Stimulated activated memory B cell treated with anti-CD40 and anti-IgM and Interleukin-4, amounts not matched to agents 10 μg/mL and 1 μg/mL and 100 μg/mL, for 72 hours (primary cell): ENCODE measurements at regions not wholly inside any gene's neighbourhood (a gene's known extent, or its start where the extent isn't known, plus 50 kb on each side); places are given as distances from the start of the nearest gene placed in this dataset.
A peak's percentile ranks its signal among the peaks of the same experiment; 100 is the strongest.

Experiments
- ATAC-seq: fragments of 150-1000 bp; cut with Tn5 transposase; 2 replicates; pipeline ENCODE4 v1.10.0; 2021
- H3K27ac Mint-ChIP-seq: one replicate; pipeline ENCODE4 v1.8.0; 2022; ENCODE audit warnings: mild to moderate bottlenecking, mixed read lengths
- H3K27me3 Mint-ChIP-seq: one replicate; pipeline ENCODE4 v1.8.0; 2022; ENCODE audit warnings: mixed read lengths
- H3K36me3 Mint-ChIP-seq: one replicate; pipeline ENCODE4 v1.8.0; 2022; ENCODE audit warnings: mixed read lengths
- H3K4me1 Mint-ChIP-seq: one replicate; pipeline ENCODE4 v1.8.0; 2022; ENCODE audit warnings: mixed read lengths
- H3K4me3 Mint-ChIP-seq: one replicate; pipeline ENCODE4 v1.8.0; 2022; ENCODE audit warnings: mild to moderate bottlenecking, moderate library complexity, mixed read lengths
- H3K9me3 Mint-ChIP-seq: one replicate; pipeline ENCODE4 v1.8.0; 2022; ENCODE audit warnings: mixed read lengths

GRCh38 chr6:14031516-14031915 lies 86.1 kb upstream of the CD83 start:
- Mint-ChIP-seq H3K9me3 (no peaks in the 10 kb centered on the region), H3K4me3 (no peak overlapping the region), H3K4me1 (peaks cover 10% of the 10 kb centered on the region), H3K36me3 (no peaks in the 10 kb centered on the region), H3K27me3 (peaks cover 55% of the 10 kb centered on the region), H3K27ac (no peak overlapping the region)
- no peak for ATAC-seq

- H3K36me3 Mint-ChIP-seq, result no peaks in the 10 kb centered on the region
- ATAC-seq, result no peak
- H3K27ac Mint-ChIP-seq, result no peak overlapping the region
- H3K9me3 Mint-ChIP-seq, result no peaks in the 10 kb centered on the region
- peaks cover 14% of the 10 kb centered on the region for H3K4me1 Mint-ChIP-seq
- H3K4me3 Mint-ChIP-seq, result no peak overlapping the region
- H3K27me3 Mint-ChIP-seq, result peaks cover 44% of the 10 kb centered on the region
Observed at GRCh38 chr6:14035071-14035847, 82.3 kb upstream of the CD83 start.

DNA sequence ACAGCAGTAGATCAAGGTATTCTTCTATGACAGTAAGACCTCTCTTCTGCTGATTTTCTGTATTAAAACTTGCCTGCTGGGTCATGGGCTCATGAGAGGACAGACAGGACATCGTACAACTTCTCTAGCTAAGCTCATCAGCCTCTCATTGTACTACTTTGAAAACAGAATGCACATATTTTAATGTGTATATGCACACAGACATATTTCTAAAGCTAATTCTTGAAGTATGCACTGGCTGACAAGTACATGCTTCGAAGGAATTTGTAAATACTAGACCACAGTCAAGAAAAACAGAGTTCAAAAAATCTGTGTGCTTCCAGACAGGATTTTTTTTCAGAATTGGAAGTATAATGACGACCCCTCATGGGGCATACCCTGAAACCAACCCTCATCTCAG lies 81.7 kb upstream of the CD83 start:
- H3K4me3 Mint-ChIP-seq, result no peak overlapping the region
- peaks cover 38% of the 10 kb centered on the region for H3K27me3 Mint-ChIP-seq
- no peaks in the 10 kb centered on the region for H3K9me3 Mint-ChIP-seq
- peaks cover 14% of the 10 kb centered on the region for H3K4me1 Mint-ChIP-seq
- ATAC-seq, result no peak
- H3K27ac Mint-ChIP-seq, result no peak overlapping the region
- H3K36me3 Mint-ChIP-seq, result no peaks in the 10 kb centered on the region

DNA sequence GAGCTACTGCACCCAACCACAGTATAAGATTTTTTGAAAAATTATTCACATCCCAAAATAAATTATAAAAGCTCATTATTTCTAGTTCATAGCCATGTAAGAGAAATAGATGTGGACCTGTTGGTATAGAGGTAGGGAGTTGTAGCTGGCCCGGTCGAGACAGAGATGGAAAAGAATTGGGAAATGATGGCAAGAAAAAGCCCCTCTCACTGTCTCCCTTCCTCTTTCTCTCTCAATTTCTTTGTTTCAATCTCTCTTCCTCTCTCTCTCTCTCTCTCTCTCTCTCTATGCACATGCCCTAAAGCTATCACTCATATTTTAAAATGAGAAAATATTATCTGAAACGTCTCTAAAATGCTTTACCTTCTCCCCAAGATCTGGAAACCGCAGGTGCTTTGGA lies 80.7 kb upstream of the CD83 start:
- peak; percentile 42 for ATAC-seq
- H3K27ac Mint-ChIP-seq, result no peak overlapping the region
- peaks cover 28% of the 10 kb centered on the region for H3K27me3 Mint-ChIP-seq

GRCh38 chr6:14037402-14038277 lies 79.9 kb upstream of the CD83 start:
- no peaks in the 10 kb centered on the region for H3K9me3 Mint-ChIP-seq
- peaks cover 14% of the 10 kb centered on the region for H3K4me1 Mint-ChIP-seq
- no peak overlapping the region for H3K27ac Mint-ChIP-seq
- no peaks in the 10 kb centered on the region for H3K36me3 Mint-ChIP-seq
- H3K27me3 Mint-ChIP-seq, result peaks cover 28% of the 10 kb centered on the region
- H3K4me3 Mint-ChIP-seq, result no peak overlapping the region
- no peak for ATAC-seq

More for the DNA sequence above, 80.7 kb upstream of the CD83 start:
- H3K4me1 Mint-ChIP-seq, result peaks cover 14% of the 10 kb centered on the region
- H3K36me3 Mint-ChIP-seq, result no peaks in the 10 kb centered on the region
- H3K9me3 Mint-ChIP-seq, result no peaks in the 10 kb centered on the region
- no peak overlapping the region for H3K4me3 Mint-ChIP-seq

DNA sequence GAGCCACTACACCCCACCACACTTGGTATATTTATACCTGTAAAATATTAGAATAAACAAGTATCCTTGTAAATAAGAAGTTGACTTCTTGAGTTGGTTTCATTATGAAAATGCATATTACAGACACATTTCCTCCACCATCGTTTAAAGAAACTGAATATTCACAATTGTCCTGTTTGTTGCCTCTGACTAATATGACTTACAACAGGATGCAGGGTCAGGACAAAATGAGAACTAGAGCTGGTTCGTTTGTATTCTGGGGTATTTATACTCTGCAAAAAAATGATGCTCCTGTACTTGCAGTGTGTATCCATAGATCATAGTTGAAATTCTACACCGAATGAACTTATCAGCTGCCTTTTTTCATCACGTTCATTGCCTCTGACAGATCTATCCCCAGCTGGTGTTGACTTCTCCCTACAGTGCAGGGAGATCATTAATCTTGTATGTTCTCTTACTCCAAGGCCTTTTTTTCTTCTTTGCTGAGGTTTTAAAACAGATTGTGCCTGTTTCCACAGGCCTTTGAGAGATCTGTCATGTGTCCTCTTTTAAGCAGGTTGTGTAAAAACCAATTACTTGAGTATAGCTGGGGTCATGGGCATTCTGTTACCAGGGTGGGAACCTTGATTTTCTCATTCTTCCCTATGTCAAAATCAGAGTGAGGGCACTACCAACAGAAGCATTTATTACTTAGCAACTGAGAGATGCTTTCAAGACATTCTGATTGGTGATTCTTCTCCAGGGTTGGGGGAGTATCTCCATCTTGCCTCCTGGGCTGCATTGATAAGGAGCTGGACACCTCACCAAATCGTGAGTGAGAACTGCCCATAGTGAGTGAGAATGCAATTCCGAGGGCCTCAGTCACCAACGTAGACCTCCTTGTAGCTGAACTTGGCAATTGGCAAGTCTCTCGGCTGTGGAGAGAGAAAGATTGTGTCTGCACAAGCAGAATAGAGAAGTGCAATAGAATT lies 78.8 kb upstream of the CD83 start:
- Mint-ChIP-seq H3K9me3 (no peaks in the 10 kb centered on the region), H3K4me3 (no peak overlapping the region), H3K27me3 (peaks cover 22% of the 10 kb centered on the region), H3K27ac (no peak overlapping the region), H3K36me3 (no peaks in the 10 kb centered on the region), H3K4me1 (peaks cover 14% of the 10 kb centered on the region)
- ATAC-seq, result no peak

- Mint-ChIP-seq H3K27me3 (peaks cover 9% of the 10 kb centered on the region), H3K36me3 (no peaks in the 10 kb centered on the region), H3K9me3 (no peaks in the 10 kb centered on the region), H3K4me3 (no peak overlapping the region), H3K27ac (no peak overlapping the region), H3K4me1 (peaks cover 14% of the 10 kb centered on the region)
- no peak for ATAC-seq
Observed at GRCh38 chr6:14040042-14040441, 77.5 kb upstream of the CD83 start.

DNA sequence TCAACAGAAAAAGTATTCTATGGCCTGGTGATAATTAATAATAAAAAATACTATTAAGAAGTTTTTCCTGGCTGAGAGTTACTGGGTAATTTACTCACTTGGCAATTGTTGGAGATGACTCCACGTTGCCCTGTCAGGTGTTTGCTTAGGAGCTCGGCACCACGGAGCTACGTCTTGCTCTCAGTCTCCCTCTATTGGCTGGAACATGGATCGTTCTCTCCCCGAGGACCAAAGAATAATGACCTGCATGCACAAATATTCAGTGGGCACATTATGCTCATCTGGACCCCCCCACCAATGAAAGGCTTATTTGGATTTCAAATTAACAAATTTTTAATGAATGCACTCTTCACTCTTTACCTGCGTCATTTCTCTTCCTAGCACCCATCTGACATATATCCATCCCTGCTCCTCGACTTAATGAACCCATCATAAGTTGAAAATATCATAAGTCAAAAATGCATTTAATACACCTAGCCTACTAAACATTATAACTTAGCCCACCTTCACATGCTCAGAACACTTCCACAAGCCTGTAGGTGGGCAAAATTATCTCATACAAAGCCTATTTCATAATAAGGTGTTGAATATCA lies 71.0 kb upstream of the CD83 start:
- Mint-ChIP-seq H3K27me3 (no peaks in the 10 kb centered on the region), H3K4me3 (no peak overlapping the region), H3K9me3 (no peaks in the 10 kb centered on the region), H3K36me3 (no peaks in the 10 kb centered on the region), H3K27ac (no peak overlapping the region), H3K4me1 (peaks cover 6% of the 10 kb centered on the region)
- ATAC-seq, result peak; percentile 75

DNA sequence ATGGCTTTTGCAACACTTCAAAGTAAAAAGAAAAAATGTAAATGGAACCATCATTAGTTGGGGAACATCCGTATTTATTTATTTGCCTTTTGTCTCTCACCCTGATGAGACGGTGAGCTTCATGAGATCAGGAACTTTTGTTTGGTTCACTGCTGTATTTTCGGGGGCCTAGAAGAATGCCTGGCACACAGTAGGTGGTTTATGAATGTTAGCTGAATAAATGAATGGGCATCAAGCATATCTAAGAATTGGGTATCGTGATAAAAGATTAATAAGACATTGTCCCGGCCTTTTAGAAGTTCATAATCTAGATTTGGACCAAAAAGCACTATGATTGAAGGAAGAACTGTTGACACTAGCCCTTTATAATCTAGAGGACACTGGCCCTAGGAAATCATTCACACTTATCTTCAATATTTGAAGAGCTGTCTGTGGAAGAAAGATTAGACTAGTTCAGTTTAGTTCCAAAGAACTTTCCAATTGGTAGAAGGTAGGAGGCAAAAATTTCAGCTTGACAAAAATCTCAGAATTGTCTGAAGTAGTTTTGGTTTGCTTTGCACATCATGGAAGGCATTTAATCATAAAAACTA lies 70.3 kb upstream of the CD83 start:
- H3K36me3 Mint-ChIP-seq, result no peaks in the 10 kb centered on the region
- no peak overlapping the region for H3K4me3 Mint-ChIP-seq

GRCh38 chr6:14048837-14049236 lies 68.7 kb upstream of the CD83 start:
- Mint-ChIP-seq H3K27ac (no peak overlapping the region), H3K36me3 (no peaks in the 10 kb centered on the region), H3K4me3 (no peak overlapping the region), H3K27me3 (no peaks in the 10 kb centered on the region), H3K9me3 (no peaks in the 10 kb centered on the region), H3K4me1 (peaks cover 6% of the 10 kb centered on the region)
- no peak for ATAC-seq

More for the DNA sequence above, 70.3 kb upstream of the CD83 start:
- H3K27me3 Mint-ChIP-seq, result no peaks in the 10 kb centered on the region
- no peak overlapping the region for H3K27ac Mint-ChIP-seq
- no peaks in the 10 kb centered on the region for H3K9me3 Mint-ChIP-seq
- ATAC-seq, result no peak
- peaks cover 6% of the 10 kb centered on the region for H3K4me1 Mint-ChIP-seq

DNA sequence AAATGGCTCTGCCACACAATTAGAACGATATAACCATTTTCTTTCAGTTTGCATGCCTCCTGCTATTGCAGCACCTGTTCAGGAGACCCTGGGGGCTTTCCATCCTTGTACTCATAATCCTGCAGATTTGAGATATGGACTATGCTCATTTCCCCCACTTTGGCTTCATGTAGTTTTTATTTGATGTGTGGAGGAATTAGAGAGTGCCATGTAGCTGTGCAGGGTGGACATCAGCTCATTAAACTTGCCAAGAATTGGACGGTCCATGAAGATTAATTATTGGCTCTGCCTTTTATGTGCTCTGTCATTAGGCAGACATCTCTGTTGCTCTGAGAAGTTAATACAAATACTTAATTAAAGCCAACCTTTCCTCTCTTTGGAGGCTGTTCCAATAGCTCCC lies 66.2 kb upstream of the CD83 start:
- no peak for ATAC-seq
- Mint-ChIP-seq H3K36me3 (no peaks in the 10 kb centered on the region), H3K9me3 (no peaks in the 10 kb centered on the region), H3K4me3 (no peak overlapping the region), H3K27me3 (no peaks in the 10 kb centered on the region), H3K4me1 (peaks cover 6% of the 10 kb centered on the region), H3K27ac (no peak overlapping the region)

GRCh38 chr6:14053811-14054210 lies 63.8 kb upstream of the CD83 start:
- no peaks in the 10 kb centered on the region for H3K9me3 Mint-ChIP-seq
- H3K36me3 Mint-ChIP-seq, result no peaks in the 10 kb centered on the region

DNA sequence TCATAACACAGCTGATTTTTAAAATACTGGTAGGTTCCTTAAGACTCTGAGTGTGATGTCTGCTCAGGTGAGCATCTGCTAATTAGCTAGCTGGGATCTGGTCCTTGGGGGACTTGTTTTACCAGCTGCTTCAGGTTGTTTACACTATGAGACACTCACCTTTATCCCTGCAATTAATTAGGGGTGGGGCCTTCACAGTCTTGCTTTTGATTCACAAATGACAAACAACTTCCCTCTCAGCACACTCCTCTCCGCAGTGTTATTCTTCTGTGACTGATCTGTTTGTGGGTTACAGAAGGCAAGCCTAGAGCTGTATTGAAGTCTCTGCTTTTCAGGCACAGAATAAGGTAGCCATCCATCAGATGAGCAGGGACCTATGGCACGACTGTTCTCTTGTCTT lies 62.0 kb upstream of the CD83 start:
- H3K4me3 Mint-ChIP-seq, result no peak overlapping the region
- peaks cover 7% of the 10 kb centered on the region for H3K27me3 Mint-ChIP-seq
- no peaks in the 10 kb centered on the region for H3K36me3 Mint-ChIP-seq
- no peaks in the 10 kb centered on the region for H3K4me1 Mint-ChIP-seq
- no peak for ATAC-seq
- H3K9me3 Mint-ChIP-seq, result no peaks in the 10 kb centered on the region
- H3K27ac Mint-ChIP-seq, result no peak overlapping the region

More at GRCh38 chr6:14053811-14054210, 63.8 kb upstream of the CD83 start:
- Mint-ChIP-seq H3K4me1 (no peaks in the 10 kb centered on the region), H3K27me3 (peaks cover 7% of the 10 kb centered on the region), H3K27ac (no peak overlapping the region), H3K4me3 (no peak overlapping the region)
- ATAC-seq, result no peak

- Mint-ChIP-seq H3K4me1 (no peaks in the 10 kb centered on the region), H3K9me3 (no peaks in the 10 kb centered on the region), H3K4me3 (no peak overlapping the region), H3K36me3 (peaks cover 7% of the 10 kb centered on the region), H3K27ac (no peak overlapping the region), H3K27me3 (peaks cover 7% of the 10 kb centered on the region)
- ATAC-seq, result no peak
Observed at GRCh38 chr6:14058029-14058695, 59.4 kb upstream of the CD83 start.
